HG03521 (cell line): ENCODE measurements at regions not wholly inside any gene's neighbourhood (a gene's known extent, or its start where the extent isn't known, plus 50 kb on each side); places are given as distances from the start of the nearest gene placed in this dataset.
"Not testable (repeated sequence)": the region's sequence is repeated elsewhere in the genome, so short reads cannot be mapped to it uniquely, and the experiment has no call there.

ENCODE experiments used
- ATAC-seq: cut with Tn5 transposase; IDR thresholded peaks from one replicate; pipeline ENCODE4 v1.9.1; 2021; ENCODE audit warnings: mild to moderate bottlenecking, moderate library complexity; ENCODE audit not compliant: unreplicated experiment

- ATAC-seq, result no peak
These were observed 149.5 kb upstream of the EEA1 start for GRCh38 chr12:93078577-93078976.

- ATAC-seq, result no peak
These were observed 150.2 kb upstream of the EEA1 start for GRCh38 chr12:93079271-93079670.

GRCh38 chr12:93079976-93080375 is 150.9 kb upstream of the EEA1 start:
- ATAC-seq, result no peak

- no peak for ATAC-seq
These were observed 151.4 kb upstream of the EEA1 start for GRCh38 chr12:93080452-93080851.

GRCh38 chr12:93080994-93081809 is 152.1 kb upstream of the EEA1 start:
- ATAC-seq, result no peak

- no peak for ATAC-seq
These were observed 152.7 kb upstream of the EEA1 start for GRCh38 chr12:93081810-93082165.

- ATAC-seq, result no peak
These were observed 156.5 kb upstream of the EEA1 start for GRCh38 chr12:93085383-93086287.

GRCh38 chr12:93086288-93086727 is 157.2 kb upstream of the EEA1 start:
- no peak for ATAC-seq

- ATAC-seq, result no peak
These were observed 158.9 kb upstream of the EEA1 start for GRCh38 chr12:93087840-93088610.

- no peak for ATAC-seq
These were observed 160.9 kb upstream of the EEA1 start for GRCh38 chr12:93089805-93090569.

GRCh38 chr12:93090731-93091172 is 161.7 kb upstream of the EEA1 start:
- no peak for ATAC-seq

- ATAC-seq, result no peak
These were observed 163.0 kb upstream of the EEA1 start for GRCh38 chr12:93091886-93092648.

- no peak for ATAC-seq
These were observed 163.5 kb upstream of the EEA1 start for GRCh38 chr12:93092649-93092945.

GRCh38 chr12:93093243-93093642 is 164.1 kb upstream of the EEA1 start:
- no peak for ATAC-seq

- not testable (repeated sequence) for ATAC-seq
These were observed 165.1 kb upstream of the EEA1 start for GRCh38 chr12:93094222-93094621.

- peak; percentile 86 for ATAC-seq
These were observed 166.1 kb upstream of the EEA1 start for GRCh38 chr12:93094988-93095737.

GRCh38 chr12:93097417-93097816 is 168.3 kb upstream of the EEA1 start:
- ATAC-seq, result no peak

GRCh38 chr12:93098077-93098476 is 169.0 kb upstream of the EEA1 start:
- no peak for ATAC-seq

- ATAC-seq, result no peak
These were observed 170.7 kb upstream of the EEA1 start for GRCh38 chr12:93099792-93100191.
